GM23248 (cell line): ENCODE measurements at regions not wholly inside any gene's neighbourhood (a gene's known extent, or its start where the extent isn't known, plus 50 kb on each side); places are given as distances from the start of the nearest gene placed in this dataset.

Experiments used
- EZH2 ChIP-seq: fragments of 200-600 bp; sonication (generic); IDR thresholded peaks from 2 replicates; pipeline ENCODE4 v1.6.1; 2018; ENCODE audit warnings: antibody characterized with exemption, mild to moderate bottlenecking; ENCODE audit not compliant: insufficient read depth, poor library complexity, severe bottlenecking
- EZH2phosphoT487 ChIP-seq: fragments of 200-600 bp; sonication (generic); IDR thresholded peaks from 2 replicates; pipeline ENCODE4 v1.6.1; 2018; ENCODE audit warnings: antibody characterized with exemption, moderate library complexity, mild to moderate bottlenecking, low read depth; ENCODE audit not compliant: insufficient read depth

- TF ChIP-seq EZH2 (no peak), EZH2phosphoT487 (no peak)
These were observed 92.8 kb downstream of the SEPTIN7 start for GRCh38 chr7:35893649-35894048.
